Smooth muscle cell (in vitro differentiated cells): ENCODE measurements at regions not wholly inside any gene's neighbourhood (a gene's known extent, or its start where the extent isn't known, plus 50 kb on each side); places are given as distances from the start of the nearest gene placed in this dataset.

Source experiments
- DNase-seq: peaks from one replicate; lab custom pipeline; 2025; ENCODE audit not compliant: unreplicated experiment; lab: John Stamatoyannopoulos, UW
- H2AFZ ChIP-seq: fragments of 200-600 bp; sonication (generic); 2 replicates; pipeline ENCODE4 v1.6.0; 2016; ENCODE audit warnings: antibody characterized with exemption, low read depth, mild to moderate bottlenecking
- H3F3A ChIP-seq: fragments of 200-600 bp; sonication (generic); 2 replicates; pipeline ENCODE4 v1.6.0; 2017; ENCODE audit warnings: antibody characterized with exemption, low read depth
- H3K27ac ChIP-seq: fragments of 200-600 bp; sonication (generic); 2 replicates; pipeline ENCODE4 v1.5.1; 2016; ENCODE audit warnings: low read depth, mild to moderate bottlenecking
- H3K27me3 ChIP-seq: fragments of 200-600 bp; sonication (generic); 2 replicates; pipeline ENCODE4 v1.6.1; 2016; ENCODE audit warnings: low read depth, mild to moderate bottlenecking
- H3K36me3 ChIP-seq: fragments of 200-600 bp; sonication (generic); 2 replicates; pipeline ENCODE4 v1.5.1; 2016; ENCODE audit warnings: low read depth
- H3K4me1 ChIP-seq: fragments of 200-600 bp; sonication (generic); 2 replicates; pipeline ENCODE4 v1.5.1; 2016; ENCODE audit warnings: low read depth
- H3K4me2 ChIP-seq: fragments of 200-600 bp; sonication (generic); 2 replicates; pipeline ENCODE4 v1.6.0; 2016; ENCODE audit warnings: mild to moderate bottlenecking
- H3K4me3 ChIP-seq: fragments of 200-600 bp; sonication (generic); 2 replicates; pipeline ENCODE4 v1.5.1; 2016; ENCODE audit warnings: mild to moderate bottlenecking
- H3K79me2 ChIP-seq: fragments of 200-600 bp; sonication (generic); 2 replicates; pipeline ENCODE4 v1.6.0; 2016; ENCODE audit warnings: low read depth, mild to moderate bottlenecking
- H3K9ac ChIP-seq: fragments of 200-600 bp; sonication (generic); 2 replicates; pipeline ENCODE4 v1.6.0; 2016; ENCODE audit warnings: low read depth
- H3K9me3 ChIP-seq: fragments of 200-600 bp; sonication (generic); replicated peaks from 2 replicates; pipeline ENCODE4 v1.5.1; 2016; ENCODE audit warnings: low read depth
- H4K20me1 ChIP-seq: fragments of 200-600 bp; sonication (generic); 2 replicates; pipeline ENCODE4 v1.6.0; 2016; ENCODE audit warnings: low read depth
- CTCF ChIP-seq: fragments of 200-600 bp; sonication (generic); IDR thresholded peaks from 2 replicates; pipeline ENCODE4 v1.5.1; 2017; ENCODE audit warnings: borderline replicate concordance, mild to moderate bottlenecking, antibody characterized with exemption; ENCODE audit not compliant: insufficient read depth, poor library complexity, severe bottlenecking
- WGBS: methylation state at CpG from one replicate; pipeline ENCODE4 v1.1.7; 2016; ENCODE audit warnings: low lambda C conversion rate; 5-methylcytosine and 5-hydroxymethylcytosine counted together

- Histone ChIP-seq H2AFZ (no peak overlapping the region), H3K4me2 (no peak overlapping the region), H3K27me3 (no peaks in the 10 kb centered on the region), H3K36me3 (no peaks in the 10 kb centered on the region), H3K9me3 (no peaks in the 10 kb centered on the region), H3K79me2 (no peaks in the 10 kb centered on the region), H3K27ac (no peak overlapping the region), H3K4me1 (no peaks in the 10 kb centered on the region), H4K20me1 (no peaks in the 10 kb centered on the region), H3K4me3 (no peak overlapping the region), H3F3A (no peaks in the 10 kb centered on the region), H3K9ac (no peak overlapping the region)
- TF ChIP-seq CTCF, result no peak
- no peak for DNase-seq
- WGBS, result 71% methylated on average over 1 of the region's 1 CpG
Observed at GRCh38 chr16:65688301-65688700, 566.4 kb upstream of the CDH11 start.

DNA sequence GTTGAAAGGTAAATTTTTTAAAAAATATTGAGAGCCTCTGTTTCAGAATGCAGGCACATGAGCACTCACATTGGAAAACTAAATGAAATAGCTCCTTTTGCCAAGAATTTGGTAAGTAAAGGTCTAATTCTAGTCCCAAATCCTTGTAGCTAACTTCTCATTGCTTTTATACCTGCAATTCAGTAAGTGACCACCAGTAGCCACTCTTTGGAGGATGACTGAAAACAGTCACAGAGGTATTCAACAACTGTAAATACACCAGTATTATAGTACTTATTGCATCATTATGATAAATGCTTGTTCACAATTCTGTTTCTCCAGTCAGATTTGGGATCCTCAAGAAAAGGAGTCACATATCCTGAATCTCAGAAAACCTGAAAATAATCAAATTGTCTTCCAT lies 562.4 kb upstream of the CDH11 start:
- Histone ChIP-seq H3K9ac (no peak overlapping the region), H3K27ac (no peak overlapping the region), H3K79me2 (no peaks in the 10 kb centered on the region), H3K4me2 (no peak overlapping the region), H3K4me1 (no peaks in the 10 kb centered on the region), H4K20me1 (no peaks in the 10 kb centered on the region), H2AFZ (no peak overlapping the region), H3F3A (no peaks in the 10 kb centered on the region), H3K9me3 (no peaks in the 10 kb centered on the region), H3K27me3 (no peaks in the 10 kb centered on the region), H3K36me3 (no peaks in the 10 kb centered on the region), H3K4me3 (no peak overlapping the region)
- DNase-seq, result no peak
- peak; percentile 17 for TF ChIP-seq CTCF

- DNase-seq, result no peak
- H3F3A ChIP-seq, result no peaks in the 10 kb centered on the region
- H2AFZ ChIP-seq, result no peak overlapping the region
- no peaks in the 10 kb centered on the region for H3K79me2 ChIP-seq
- H3K36me3 ChIP-seq, result no peaks in the 10 kb centered on the region
- H3K4me3 ChIP-seq, result no peak overlapping the region
- H3K9ac ChIP-seq, result no peak overlapping the region
- H3K9me3 ChIP-seq, result no peaks in the 10 kb centered on the region
- no peak overlapping the region for H3K4me2 ChIP-seq
- no peaks in the 10 kb centered on the region for H3K27me3 ChIP-seq
- no peak for TF ChIP-seq CTCF
- H4K20me1 ChIP-seq, result no peaks in the 10 kb centered on the region
- H3K4me1 ChIP-seq, result no peaks in the 10 kb centered on the region
- no peak overlapping the region for H3K27ac ChIP-seq
- 60% methylated on average over 4 of the region's 4 CpGs for WGBS
Observed at GRCh38 chr16:65681406-65681805, 559.5 kb upstream of the CDH11 start.

GRCh38 chr16:65679785-65680184 lies 557.9 kb upstream of the CDH11 start:
- H3K27ac ChIP-seq, result no peak overlapping the region
- no peak overlapping the region for H2AFZ ChIP-seq
- no peaks in the 10 kb centered on the region for H3K4me1 ChIP-seq
- no peak for DNase-seq
- H3K79me2 ChIP-seq, result no peaks in the 10 kb centered on the region
- no peak overlapping the region for H3K4me3 ChIP-seq
- H4K20me1 ChIP-seq, result no peaks in the 10 kb centered on the region
- H3K27me3 ChIP-seq, result no peaks in the 10 kb centered on the region
- H3K36me3 ChIP-seq, result no peaks in the 10 kb centered on the region
- H3K9ac ChIP-seq, result no peak overlapping the region
- no peaks in the 10 kb centered on the region for H3F3A ChIP-seq
- no peak for TF ChIP-seq CTCF
- WGBS, result 85% methylated on average over 5 of the region's 5 CpGs
- H3K9me3 ChIP-seq, result no peaks in the 10 kb centered on the region
- no peak overlapping the region for H3K4me2 ChIP-seq
